Stimulated activated CD4-positive, alpha-beta T cell treated with anti-CD3 and anti-CD28 coated beads, TNF-alpha, amount 100 ng/mL, for 24 hours (primary cell): ENCODE measurements at regions not wholly inside any gene's neighbourhood (a gene's known extent, or its start where the extent isn't known, plus 50 kb on each side); places are given as distances from the start of the nearest gene placed in this dataset.

Source experiments
- DNase-seq, 3 experiments: peaks; one replicate each; pipeline ENCODE4 v3.0.0-alpha.2; 2020; ENCODE audit warnings: low read depth in 3 of 3

GRCh38 chr9:103904242-103904641 is 189.9 kb upstream of the SMC2 start:
- no peak for DNase-seq

- DNase-seq, result no peak
Observed at GRCh38 chr9:103913899-103914298, 180.2 kb upstream of the SMC2 start.

GRCh38 chr9:103919605-103920209 is 174.4 kb upstream of the SMC2 start:
- no peak for DNase-seq

- no peak for DNase-seq
Observed at GRCh38 chr9:103928442-103928841, 165.7 kb upstream of the SMC2 start.

- DNase-seq, result no peak
Observed at GRCh38 chr9:103941104-103941503, 153.0 kb upstream of the SMC2 start.

GRCh38 chr9:103942200-103942599 is 151.9 kb upstream of the SMC2 start:
- no peak for DNase-seq

GRCh38 chr9:103942651-103943050 is 151.5 kb upstream of the SMC2 start:
- no peak for DNase-seq

- no peak for DNase-seq
Observed at GRCh38 chr9:103949096-103949495, 145.0 kb upstream of the SMC2 start.

- no peak for DNase-seq
Observed at GRCh38 chr9:103977163-103977562, 116.9 kb upstream of the SMC2 start.

- DNase-seq, result no peak
Observed at GRCh38 chr9:103978396-103978795, 115.7 kb upstream of the SMC2 start.

GRCh38 chr9:103981912-103982311 is 112.2 kb upstream of the SMC2 start:
- DNase-seq, result no peak

GRCh38 chr9:103985077-103985476 is 109.0 kb upstream of the SMC2 start:
- no peak for DNase-seq

- no peak for DNase-seq
Observed at GRCh38 chr9:103988821-103989220, 105.3 kb upstream of the SMC2 start.

- no peak for DNase-seq
Observed at GRCh38 chr9:103990311-103990710, 103.8 kb upstream of the SMC2 start.

- DNase-seq, result no peak
Observed at GRCh38 chr9:103991001-103991400, 103.1 kb upstream of the SMC2 start.

GRCh38 chr9:103991698-103992097 is 102.4 kb upstream of the SMC2 start:
- no peak for DNase-seq

GRCh38 chr9:103992938-103993579 is 101.0 kb upstream of the SMC2 start:
- no peak for DNase-seq

GRCh38 chr9:103997856-103998370 is 96.2 kb upstream of the SMC2 start:
- no peak for DNase-seq

GRCh38 chr9:103999375-104000062 is 94.6 kb upstream of the SMC2 start:
- DNase-seq, result no peak

GRCh38 chr9:104009826-104010225 is 84.3 kb upstream of the SMC2 start:
- DNase-seq, result no peak

- DNase-seq, result no peak
Observed at GRCh38 chr9:104022083-104022482, 72.0 kb upstream of the SMC2 start.

- no peak for DNase-seq
Observed at GRCh38 chr9:104025104-104025503, 69.0 kb upstream of the SMC2 start.

- DNase-seq, result no peak
Observed at GRCh38 chr9:104025945-104026344, 68.2 kb upstream of the SMC2 start.
